ENCODE measurements at regions not wholly inside any gene's neighbourhood (a gene's known extent, or its start where the extent isn't known, plus 50 kb on each side); places are given as distances from the start of the nearest gene placed in this dataset.
"Not testable (repeated sequence)": the region's sequence is repeated elsewhere in the genome, so short reads cannot be mapped to it uniquely, and the experiment has no call there.

- Histone ChIP-seq H3K36me3 (ENCODE audit: control insufficient read depth, insufficient read depth, low read length) (no peaks in the 10 kb centered on the region), H3K9ac (no peak overlapping the region)
- no peak for TF ChIP-seq CTCF (IDR thresholded peaks at IDR 0.05)
Observed at GRCh38 chr2:240259924-240260529, 119.6 kb upstream of the OTOS start.

GRCh38 chr2:240260664-240261063, 120.2 kb upstream of the OTOS start:
- Histone ChIP-seq H2AFZ (no peak overlapping the region), H3K79me2 (no peaks in the 10 kb centered on the region), H3K4me2 (ENCODE audit: low read length) (no peak overlapping the region), H3K9me3 (ENCODE audit: control insufficient read depth, low read length) (no peaks in the 10 kb centered on the region), H3K27ac (no peak overlapping the region), H3K4me1 (no peaks in the 10 kb centered on the region), H3K4me3 (ENCODE audit: low read depth, low read length) (no peak overlapping the region), H3K9ac (no peak overlapping the region), H3K36me3 (ENCODE audit: control insufficient read depth, insufficient read depth, low read length) (no peaks in the 10 kb centered on the region), H3K27me3 (ENCODE audit: control insufficient read depth, insufficient read depth, low read length) (no peaks in the 10 kb centered on the region)
- no peak for TF ChIP-seq CTCF (IDR thresholded peaks at IDR 0.05)

More at GRCh38 chr2:240259924-240260529, 119.6 kb upstream of the OTOS start:
- H3K4me3 ChIP-seq (ENCODE audit: low read depth, low read length): no peak overlapping the region
- no peaks in the 10 kb centered on the region for H3K27me3 ChIP-seq (ENCODE audit: control insufficient read depth, insufficient read depth, low read length)
- no peak overlapping the region for H3K27ac ChIP-seq
- no peaks in the 10 kb centered on the region for H3K79me2 ChIP-seq
- no peaks in the 10 kb centered on the region for H3K9me3 ChIP-seq (ENCODE audit: control insufficient read depth, low read length)
- no peak overlapping the region for H3K4me2 ChIP-seq (ENCODE audit: low read length)
- no peaks in the 10 kb centered on the region for H3K4me1 ChIP-seq
- H2AFZ ChIP-seq: no peak overlapping the region

- H2AFZ ChIP-seq; H3K4me1 ChIP-seq; H3K27ac ChIP-seq; H3K27me3 ChIP-seq (ENCODE audit: control insufficient read depth, insufficient read depth, low read length); H3K4me3 ChIP-seq (ENCODE audit: low read depth, low read length); H3K4me2 ChIP-seq (ENCODE audit: low read length); H3K36me3 ChIP-seq (ENCODE audit: control insufficient read depth, insufficient read depth, low read length); H3K9me3 ChIP-seq (ENCODE audit: control insufficient read depth, low read length); H3K9ac ChIP-seq; H3K79me2 ChIP-seq: not testable (repeated sequence)
Observed at GRCh38 chr2:240262578-240262977, 122.1 kb upstream of the OTOS start.

- no peak for TF ChIP-seq CTCF (IDR thresholded peaks at IDR 0.05)
- Histone ChIP-seq H3K27ac (no peak overlapping the region), H3K4me3 (ENCODE audit: low read depth, low read length) (no peak overlapping the region), H3K79me2 (no peaks in the 10 kb centered on the region), H3K4me2 (ENCODE audit: low read length) (no peak overlapping the region), H3K9me3 (ENCODE audit: control insufficient read depth, low read length) (no peaks in the 10 kb centered on the region), H3K27me3 (ENCODE audit: control insufficient read depth, insufficient read depth, low read length) (no peaks in the 10 kb centered on the region), H3K4me1 (no peaks in the 10 kb centered on the region), H3K9ac (no peak overlapping the region), H3K36me3 (ENCODE audit: control insufficient read depth, insufficient read depth, low read length) (no peaks in the 10 kb centered on the region), H2AFZ (no peak overlapping the region)
Observed at GRCh38 chr2:240269380-240269779, 128.9 kb upstream of the OTOS start.

- Histone ChIP-seq H3K27me3 (ENCODE audit: control insufficient read depth, insufficient read depth, low read length) (no peaks in the 10 kb centered on the region), H3K9me3 (ENCODE audit: control insufficient read depth, low read length) (no peaks in the 10 kb centered on the region)
- TF ChIP-seq CTCF (IDR thresholded peaks at IDR 0.05): no peak
Observed at GRCh38 chr2:240269886-240270285, 129.4 kb upstream of the OTOS start.

More at GRCh38 chr2:240269886-240270285, 129.4 kb upstream of the OTOS start:
- no peak overlapping the region for H3K27ac ChIP-seq
- H3K9ac ChIP-seq: no peak overlapping the region
- H3K4me3 ChIP-seq (ENCODE audit: low read depth, low read length): no peak overlapping the region
- no peak overlapping the region for H3K4me2 ChIP-seq (ENCODE audit: low read length)
- H3K79me2 ChIP-seq: no peaks in the 10 kb centered on the region
- H3K36me3 ChIP-seq (ENCODE audit: control insufficient read depth, insufficient read depth, low read length): no peaks in the 10 kb centered on the region
- no peaks in the 10 kb centered on the region for H3K4me1 ChIP-seq
- H2AFZ ChIP-seq: no peak overlapping the region
